GM12878 (cell line): ENCODE measurements at regions not wholly inside any gene's neighbourhood (a gene's known extent, or its start where the extent isn't known, plus 50 kb on each side); places are given as distances from the start of the nearest gene placed in this dataset.

Experiments
- BCL11A ChIP-seq: IDR thresholded peaks from 2 replicates; pipeline ENCODE4 v1.6.1; 2011; ENCODE audit warnings: low read depth, low read length
- EED ChIP-seq: sonication (generic); IDR thresholded peaks from 2 replicates; pipeline ENCODE4 v1.6.1; 2016; ENCODE audit warnings: antibody characterized with exemption, low read depth
- EGR1 ChIP-seq, 2 experiments: IDR thresholded peaks; 1 replicate in 1 of 2; 2 replicates in 1 of 2; pipeline ENCODE4 v1.6.1; 2011 to 2012; ENCODE audit warnings: low read depth in 2 of 2, low read length in 2 of 2, borderline replicate concordance in 1 of 2, mild to moderate bottlenecking in 1 of 2, moderate library complexity in 1 of 2
- ESRRA ChIP-seq: IDR thresholded peaks from 2 replicates; pipeline ENCODE4 v1.6.1; 2012; ENCODE audit warnings: mild to moderate bottlenecking, low read length, improper control_type of control experiment
- HDGF ChIP-seq: fragments of 450-650 bp; IDR thresholded peaks from 2 replicates; pipeline ENCODE4 v1.6.1; 2016; ENCODE audit warnings: antibody characterized with exemption
- KDM1A ChIP-seq: fragments of 200-600 bp; sonication (generic); IDR thresholded peaks from 2 replicates; pipeline ENCODE4 v1.6.1; 2016; ENCODE audit warnings: borderline replicate concordance
- MYB ChIP-seq: fragments of 150-350 bp; IDR thresholded peaks from 2 replicates; pipeline ENCODE4 v1.6.1; 2014; ENCODE audit warnings: mild to moderate bottlenecking, low read depth, low read length, borderline replicate concordance
- MYC ChIP-seq: IDR thresholded peaks from 2 replicates; pipeline ENCODE4 v1.6.1; 2011; ENCODE audit warnings: mild to moderate bottlenecking, low read length, moderate library complexity, inconsistent platforms; ENCODE audit not compliant: insufficient read depth, insufficient replicate concordance, insufficient read length, severe bottlenecking
- PAX5 ChIP-seq: IDR thresholded peaks from 2 replicates; pipeline ENCODE4 v1.6.1; 2011; ENCODE audit warnings: low read depth, low read length, borderline replicate concordance
- POLR2AphosphoS2 ChIP-seq: IDR thresholded peaks from 2 replicates; pipeline ENCODE4 v1.6.1; 2011; ENCODE audit warnings: low read depth, mild to moderate bottlenecking, low read length, improper control_type of control experiment, moderate library complexity
- POU2F2 ChIP-seq: IDR thresholded peaks from 3 replicates; pipeline ENCODE4 v1.6.1; 2011; ENCODE audit warnings: low read depth, mild to moderate bottlenecking, low read length, borderline replicate concordance
- RUNX3 ChIP-seq: IDR thresholded peaks from 2 replicates; pipeline ENCODE4 v1.6.1; 2012; ENCODE audit warnings: low read length, inconsistent platforms
- SMARCA5 ChIP-seq: fragments of 450-650 bp; IDR thresholded peaks from 2 replicates; pipeline ENCODE4 v1.6.1; 2017; ENCODE audit warnings: mild to moderate bottlenecking
- STAT1 ChIP-seq: fragments of 450-650 bp; conservative IDR thresholded peaks from 2 replicates; pipeline ENCODE4 v1.6.1; 2014; ENCODE audit warnings: antibody characterized with exemption, mild to moderate bottlenecking
- YY1 ChIP-seq: IDR thresholded peaks from 2 replicates; pipeline ENCODE4 v1.6.1; 2011; ENCODE audit warnings: low read depth, mild to moderate bottlenecking, low read length
- ZSCAN29 ChIP-seq: fragments of 450-650 bp; IDR thresholded peaks from 2 replicates; pipeline ENCODE4 v1.6.1; 2017; ENCODE audit warnings: mild to moderate bottlenecking, moderate library complexity
- TF ChIP-seq, protein P1 (sequence below): fragments of 450-650 bp; formaldehyde crosslinking; IDR thresholded peaks from 2 replicates; pipeline ENCODE4 v1.5.0; 2022; ENCODE audit warnings: mild to moderate bottlenecking, missing genetic modification characterization
- TF ChIP-seq, protein P2 (sequence below): fragments of 450-650 bp; IDR thresholded peaks from 2 replicates; pipeline ENCODE4 v1.6.1; 2017; ENCODE audit warnings: antibody characterized with exemption, mild to moderate bottlenecking, moderate library complexity
- TF ChIP-seq, protein P3 (sequence below): IDR thresholded peaks from 2 replicates; pipeline ENCODE4 v1.6.1; 2012; ENCODE audit warnings: mild to moderate bottlenecking, low read depth, low read length
- TF ChIP-seq, protein P4 (sequence below): fragments of 450-650 bp; IDR thresholded peaks from 2 replicates; pipeline ENCODE4 v1.6.1; 2016; ENCODE audit warnings: mild to moderate bottlenecking

DNA sequence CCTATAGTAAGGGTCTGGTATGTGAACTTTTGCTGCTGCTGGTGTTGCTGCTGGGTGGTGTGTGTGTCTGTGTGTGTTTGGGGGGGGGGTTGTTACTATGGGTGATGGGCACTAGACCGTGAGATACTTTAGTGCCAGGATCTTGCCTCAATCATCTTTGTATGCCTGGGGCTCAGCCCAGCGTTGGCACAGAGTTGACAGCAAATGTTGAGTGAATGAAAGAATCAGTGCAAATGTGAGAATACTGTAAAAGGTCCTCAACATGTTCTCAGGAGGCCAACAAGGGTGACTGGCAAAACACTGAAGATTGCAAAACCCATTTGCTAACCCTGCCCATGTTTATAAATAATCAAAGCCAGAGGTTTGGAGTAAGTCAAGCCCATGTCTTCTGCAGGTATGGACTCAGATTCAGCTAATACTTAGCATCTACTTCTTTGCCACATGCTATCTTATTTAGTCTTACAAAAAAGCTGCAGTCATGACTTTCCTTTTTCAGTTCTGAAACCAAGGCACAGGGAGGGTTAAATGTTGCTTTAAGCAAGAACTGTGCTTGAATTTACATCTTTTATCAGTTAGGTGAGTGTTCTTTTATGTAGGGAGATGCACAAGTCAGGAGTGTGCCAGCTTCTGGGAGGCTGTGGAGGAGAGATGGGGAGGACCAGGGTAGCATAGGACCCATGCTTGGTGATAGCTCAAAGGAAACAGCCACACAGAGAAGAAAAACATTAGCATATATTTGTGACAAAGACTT is 125.3 kb upstream of the SPACA1 start (continued):
- no peak for TF ChIP-seq HDGF
- TF ChIP-seq, protein P1, sequence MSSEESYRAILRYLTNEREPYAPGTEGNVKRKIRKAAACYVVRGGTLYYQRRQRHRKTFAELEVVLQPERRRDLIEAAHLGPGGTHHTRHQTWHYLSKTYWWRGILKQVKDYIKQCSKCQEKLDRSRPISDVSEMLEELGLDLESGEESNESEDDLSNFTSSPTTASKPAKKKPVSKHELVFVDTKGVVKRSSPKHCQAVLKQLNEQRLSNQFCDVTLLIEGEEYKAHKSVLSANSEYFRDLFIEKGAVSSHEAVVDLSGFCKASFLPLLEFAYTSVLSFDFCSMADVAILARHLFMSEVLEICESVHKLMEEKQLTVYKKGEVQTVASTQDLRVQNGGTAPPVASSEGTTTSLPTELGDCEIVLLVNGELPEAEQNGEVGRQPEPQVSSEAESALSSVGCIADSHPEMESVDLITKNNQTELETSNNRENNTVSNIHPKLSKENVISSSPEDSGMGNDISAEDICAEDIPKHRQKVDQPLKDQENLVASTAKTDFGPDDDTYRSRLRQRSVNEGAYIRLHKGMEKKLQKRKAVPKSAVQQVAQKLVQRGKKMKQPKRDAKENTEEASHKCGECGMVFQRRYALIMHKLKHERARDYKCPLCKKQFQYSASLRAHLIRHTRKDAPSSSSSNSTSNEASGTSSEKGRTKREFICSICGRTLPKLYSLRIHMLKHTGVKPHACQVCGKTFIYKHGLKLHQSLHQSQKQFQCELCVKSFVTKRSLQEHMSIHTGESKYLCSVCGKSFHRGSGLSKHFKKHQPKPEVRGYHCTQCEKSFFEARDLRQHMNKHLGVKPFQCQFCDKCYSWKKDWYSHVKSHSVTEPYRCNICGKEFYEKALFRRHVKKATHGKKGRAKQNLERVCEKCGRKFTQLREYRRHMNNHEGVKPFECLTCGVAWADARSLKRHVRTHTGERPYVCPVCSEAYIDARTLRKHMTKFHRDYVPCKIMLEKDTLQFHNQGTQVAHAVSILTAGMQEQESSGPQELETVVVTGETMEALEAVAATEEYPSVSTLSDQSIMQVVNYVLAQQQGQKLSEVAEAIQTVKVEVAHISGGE (CRISPR knock-in tag) = no peak; the same call in 1 of the 2 replicates
- TF ChIP-seq, protein P2, sequence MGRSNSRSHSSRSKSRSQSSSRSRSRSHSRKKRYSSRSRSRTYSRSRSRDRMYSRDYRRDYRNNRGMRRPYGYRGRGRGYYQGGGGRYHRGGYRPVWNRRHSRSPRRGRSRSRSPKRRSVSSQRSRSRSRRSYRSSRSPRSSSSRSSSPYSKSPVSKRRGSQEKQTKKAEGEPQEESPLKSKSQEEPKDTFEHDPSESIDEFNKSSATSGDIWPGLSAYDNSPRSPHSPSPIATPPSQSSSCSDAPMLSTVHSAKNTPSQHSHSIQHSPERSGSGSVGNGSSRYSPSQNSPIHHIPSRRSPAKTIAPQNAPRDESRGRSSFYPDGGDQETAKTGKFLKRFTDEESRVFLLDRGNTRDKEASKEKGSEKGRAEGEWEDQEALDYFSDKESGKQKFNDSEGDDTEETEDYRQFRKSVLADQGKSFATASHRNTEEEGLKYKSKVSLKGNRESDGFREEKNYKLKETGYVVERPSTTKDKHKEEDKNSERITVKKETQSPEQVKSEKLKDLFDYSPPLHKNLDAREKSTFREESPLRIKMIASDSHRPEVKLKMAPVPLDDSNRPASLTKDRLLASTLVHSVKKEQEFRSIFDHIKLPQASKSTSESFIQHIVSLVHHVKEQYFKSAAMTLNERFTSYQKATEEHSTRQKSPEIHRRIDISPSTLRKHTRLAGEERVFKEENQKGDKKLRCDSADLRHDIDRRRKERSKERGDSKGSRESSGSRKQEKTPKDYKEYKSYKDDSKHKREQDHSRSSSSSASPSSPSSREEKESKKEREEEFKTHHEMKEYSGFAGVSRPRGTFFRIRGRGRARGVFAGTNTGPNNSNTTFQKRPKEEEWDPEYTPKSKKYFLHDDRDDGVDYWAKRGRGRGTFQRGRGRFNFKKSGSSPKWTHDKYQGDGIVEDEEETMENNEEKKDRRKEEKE = no peak
- TF ChIP-seq BCL11A = no peak
- peak; percentile 27; the same call in 1 of the 2 replicates for TF ChIP-seq RUNX3
- no peak for TF ChIP-seq EED
- TF ChIP-seq, protein P3, sequence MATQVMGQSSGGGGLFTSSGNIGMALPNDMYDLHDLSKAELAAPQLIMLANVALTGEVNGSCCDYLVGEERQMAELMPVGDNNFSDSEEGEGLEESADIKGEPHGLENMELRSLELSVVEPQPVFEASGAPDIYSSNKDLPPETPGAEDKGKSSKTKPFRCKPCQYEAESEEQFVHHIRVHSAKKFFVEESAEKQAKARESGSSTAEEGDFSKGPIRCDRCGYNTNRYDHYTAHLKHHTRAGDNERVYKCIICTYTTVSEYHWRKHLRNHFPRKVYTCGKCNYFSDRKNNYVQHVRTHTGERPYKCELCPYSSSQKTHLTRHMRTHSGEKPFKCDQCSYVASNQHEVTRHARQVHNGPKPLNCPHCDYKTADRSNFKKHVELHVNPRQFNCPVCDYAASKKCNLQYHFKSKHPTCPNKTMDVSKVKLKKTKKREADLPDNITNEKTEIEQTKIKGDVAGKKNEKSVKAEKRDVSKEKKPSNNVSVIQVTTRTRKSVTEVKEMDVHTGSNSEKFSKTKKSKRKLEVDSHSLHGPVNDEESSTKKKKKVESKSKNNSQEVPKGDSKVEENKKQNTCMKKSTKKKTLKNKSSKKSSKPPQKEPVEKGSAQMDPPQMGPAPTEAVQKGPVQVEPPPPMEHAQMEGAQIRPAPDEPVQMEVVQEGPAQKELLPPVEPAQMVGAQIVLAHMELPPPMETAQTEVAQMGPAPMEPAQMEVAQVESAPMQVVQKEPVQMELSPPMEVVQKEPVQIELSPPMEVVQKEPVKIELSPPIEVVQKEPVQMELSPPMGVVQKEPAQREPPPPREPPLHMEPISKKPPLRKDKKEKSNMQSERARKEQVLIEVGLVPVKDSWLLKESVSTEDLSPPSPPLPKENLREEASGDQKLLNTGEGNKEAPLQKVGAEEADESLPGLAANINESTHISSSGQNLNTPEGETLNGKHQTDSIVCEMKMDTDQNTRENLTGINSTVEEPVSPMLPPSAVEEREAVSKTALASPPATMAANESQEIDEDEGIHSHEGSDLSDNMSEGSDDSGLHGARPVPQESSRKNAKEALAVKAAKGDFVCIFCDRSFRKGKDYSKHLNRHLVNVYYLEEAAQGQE = no peak
- no peak for TF ChIP-seq ESRRA
- TF ChIP-seq SMARCA5 = 0 out of 2 replicates have a peak, but pooled peaks have one; percentile 52
- no peak for TF ChIP-seq POU2F2
- no peak for TF ChIP-seq MYB
- TF ChIP-seq POLR2AphosphoS2 = no peak
- TF ChIP-seq, protein P4, sequence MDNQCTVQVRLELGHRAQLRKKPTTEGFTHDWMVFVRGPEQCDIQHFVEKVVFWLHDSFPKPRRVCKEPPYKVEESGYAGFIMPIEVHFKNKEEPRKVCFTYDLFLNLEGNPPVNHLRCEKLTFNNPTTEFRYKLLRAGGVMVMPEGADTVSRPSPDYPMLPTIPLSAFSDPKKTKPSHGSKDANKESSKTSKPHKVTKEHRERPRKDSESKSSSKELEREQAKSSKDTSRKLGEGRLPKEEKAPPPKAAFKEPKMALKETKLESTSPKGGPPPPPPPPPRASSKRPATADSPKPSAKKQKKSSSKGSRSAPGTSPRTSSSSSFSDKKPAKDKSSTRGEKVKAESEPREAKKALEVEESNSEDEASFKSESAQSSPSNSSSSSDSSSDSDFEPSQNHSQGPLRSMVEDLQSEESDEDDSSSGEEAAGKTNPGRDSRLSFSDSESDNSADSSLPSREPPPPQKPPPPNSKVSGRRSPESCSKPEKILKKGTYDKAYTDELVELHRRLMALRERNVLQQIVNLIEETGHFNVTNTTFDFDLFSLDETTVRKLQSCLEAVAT = no peak
- no peak for TF ChIP-seq KDM1A
- no peak for TF ChIP-seq YY1
- TF ChIP-seq ZSCAN29 = no peak
- no peak for TF ChIP-seq MYC
- no peak for TF ChIP-seq PAX5
- no peak; the same call in 1 of the 2 replicates for TF ChIP-seq STAT1
- TF ChIP-seq EGR1 (IDR thresholded peaks at IDR 0.05; ENCODE audit: borderline replicate concordance in 1 of 2, low read depth in 2 of 2, low read length in 2 of 2) = no peak
